ENCODE measurements at regions not wholly inside any gene's neighbourhood (a gene's known extent, or its start where the extent isn't known, plus 50 kb on each side); places are given as distances from the start of the nearest gene placed in this dataset.
"Not testable (repeated sequence)": the region's sequence is repeated elsewhere in the genome, so short reads cannot be mapped to it uniquely, and the experiment has no call there.

- H3K36me3 ChIP-seq (ENCODE audit: control insufficient read depth, insufficient read depth, low read length); H3K4me3 ChIP-seq (replicated peaks; ENCODE audit: low read depth, low read length); H3K27me3 ChIP-seq (replicated peaks; ENCODE audit: control insufficient read depth, insufficient read depth, low read length); DNase-seq (ENCODE audit: extremely low read depth, insufficient read length): not testable (repeated sequence)
Measured at GRCh38 chr10:29363930-29364329, 75.1 kb downstream of the LYZL1 start.

- H3K27me3 ChIP-seq (replicated peaks; ENCODE audit: control insufficient read depth, insufficient read depth, low read length); H3K4me3 ChIP-seq (replicated peaks; ENCODE audit: low read depth, low read length); DNase-seq (ENCODE audit: extremely low read depth, insufficient read length); H3K36me3 ChIP-seq (ENCODE audit: control insufficient read depth, insufficient read depth, low read length): not testable (repeated sequence)
Measured at GRCh38 chr10:29366206-29366605, 77.3 kb downstream of the LYZL1 start.

GRCh38 chr10:29369419-29369818, 80.5 kb downstream of the LYZL1 start:
- no peak for DNase-seq (ENCODE audit: extremely low read depth, insufficient read length)
- no peaks in the 10 kb centered on the region for H3K27me3 ChIP-seq (replicated peaks; ENCODE audit: control insufficient read depth, insufficient read depth, low read length)
- H3K36me3 ChIP-seq (ENCODE audit: control insufficient read depth, insufficient read depth, low read length): no peaks in the 10 kb centered on the region
- no peak for TF ChIP-seq CTCF (IDR thresholded peaks at IDR 0.05; ENCODE audit: insufficient read depth, low read length, poor library complexity, severe bottlenecking)
- no peak overlapping the region for H3K4me3 ChIP-seq (replicated peaks; ENCODE audit: low read depth, low read length)

GRCh38 chr10:29370097-29371092, 81.5 kb downstream of the LYZL1 start:
- Histone ChIP-seq H3K4me3 (replicated peaks; ENCODE audit: low read depth, low read length) (no peak overlapping the region), H3K27me3 (replicated peaks; ENCODE audit: control insufficient read depth, insufficient read depth, low read length) (no peaks in the 10 kb centered on the region), H3K36me3 (ENCODE audit: control insufficient read depth, insufficient read depth, low read length) (no peaks in the 10 kb centered on the region)
- no peak for DNase-seq (ENCODE audit: extremely low read depth, insufficient read length)
- TF ChIP-seq CTCF (IDR thresholded peaks at IDR 0.05; ENCODE audit: insufficient read depth, low read length, poor library complexity, severe bottlenecking): no peak

- no peaks in the 10 kb centered on the region for H3K36me3 ChIP-seq (ENCODE audit: control insufficient read depth, insufficient read depth, low read length)
- H3K4me3 ChIP-seq (replicated peaks; ENCODE audit: low read depth, low read length): no peak overlapping the region
- no peaks in the 10 kb centered on the region for H3K27me3 ChIP-seq (replicated peaks; ENCODE audit: control insufficient read depth, insufficient read depth, low read length)
- DNase-seq (ENCODE audit: extremely low read depth, insufficient read length): no peak
- TF ChIP-seq CTCF (IDR thresholded peaks at IDR 0.05; ENCODE audit: insufficient read depth, low read length, poor library complexity, severe bottlenecking): no peak
Measured at GRCh38 chr10:29372920-29373319, 84.0 kb downstream of the LYZL1 start.

GRCh38 chr10:29374162-29374561, 85.3 kb downstream of the LYZL1 start:
- no peak overlapping the region for H3K4me3 ChIP-seq (replicated peaks; ENCODE audit: low read depth, low read length)
- H3K27me3 ChIP-seq (replicated peaks; ENCODE audit: control insufficient read depth, insufficient read depth, low read length): no peaks in the 10 kb centered on the region
- H3K36me3 ChIP-seq (ENCODE audit: control insufficient read depth, insufficient read depth, low read length): no peaks in the 10 kb centered on the region
- TF ChIP-seq CTCF (IDR thresholded peaks at IDR 0.05; ENCODE audit: insufficient read depth, low read length, poor library complexity, severe bottlenecking): no peak
- no peak for DNase-seq (ENCODE audit: extremely low read depth, insufficient read length)

All from GM06990 (cell line).